Esophagus squamous epithelium (tissue), 5 donors: ENCODE measurements at regions not wholly inside any gene's neighbourhood (a gene's known extent, or its start where the extent isn't known, plus 50 kb on each side); places are given as distances from the start of the nearest gene placed in this dataset.

Source experiments
- DNase-seq: peaks from one replicate; lab custom pipeline; 2025; lab: John Stamatoyannopoulos, UW
- H3K27ac ChIP-seq, 4 donors: fragments of 200-600 bp; sonication (generic); one replicate each; pipeline ENCODE4 v1.5.1; 2016 to 2019; ENCODE audit warnings: mild to moderate bottlenecking in 1 of 4
- H3K27me3 ChIP-seq, 4 donors: fragments of 200-600 bp; sonication (generic); 1 replicate in 3 of 4; 2 replicates in 1 of 4; pipeline versions ENCODE4 v1.5.1 to v1.6.0; 2017 to 2021; ENCODE audit warnings: antibody characterized with exemption in 1 of 4
- H3K36me3 ChIP-seq, 3 donors: fragments of 200-600 bp; sonication (generic); one replicate each; pipeline ENCODE4 v1.5.1; 2016 to 2019
- H3K4me1 ChIP-seq, 3 donors: fragments of 200-600 bp; sonication (generic); one replicate each; pipeline ENCODE4 v1.5.1; 2017 to 2019
- H3K4me3 ChIP-seq, 4 donors: fragments of 200-600 bp; sonication (generic); 1 replicate in 3 of 4; 2 replicates in 1 of 4; pipeline ENCODE4 v1.5.1; 2016 to 2019; ENCODE audit warnings: mild to moderate bottlenecking in 2 of 4, moderate library complexity in 1 of 4
- H3K9me3 ChIP-seq, 3 donors: fragments of 200-600 bp; sonication (generic); one replicate each; pipeline ENCODE4 v1.5.1; 2016 to 2019
- CTCF ChIP-seq, 6 experiments: fragments of 450-650 bp in 4 of 6; fragments of 200-600 bp in 2 of 6; sonication (generic) in 2 of 6; IDR thresholded peaks; one replicate each; pipeline ENCODE4 v1.5.1; 2016 to 2019; ENCODE audit warnings: antibody characterized with exemption in 6 of 6, mild to moderate bottlenecking in 4 of 6, moderate library complexity in 4 of 6
- POLR2A ChIP-seq, 4 donors: fragments of 450-650 bp; IDR thresholded peaks; one replicate each; pipeline ENCODE4 v1.6.1; 2017; ENCODE audit warnings: antibody characterized with exemption in 4 of 4, mild to moderate bottlenecking in 4 of 4, moderate library complexity in 3 of 4
- WGBS, 2 donors: methylation state at CpG; one replicate each; pipeline ENCODE4 v1.1.5; 2018; 5-methylcytosine and 5-hydroxymethylcytosine counted together
- intact Hi-C: fragments of 100-400 bp; cut with DNase I; formaldehyde crosslinking; loops from one replicate; pipeline ENCODE4 v1.15.0; 2022
- donor health status: DM: yes; HTN: yes; CAD: no.

GRCh38 chr5:3221432-3221831, 374.2 kb upstream of the IRX1 start:
- no peak for DNase-seq
- intact Hi-C loops: no loop called here
- 88% methylated on average over 4 to 9 of the region's 9 CpGs for WGBS, 2 donors

GRCh38 chr5:3220638-3221288, 374.9 kb upstream of the IRX1 start:
- no peak for TF ChIP-seq POLR2A (IDR thresholded peaks at IDR 0.05)
- TF ChIP-seq CTCF (IDR thresholded peaks at IDR 0.05): no peak
- intact Hi-C loops: no loop called here
- DNase-seq: no peak
- no peaks in the 10 kb centered on the region for H3K27me3 ChIP-seq
- H3K27ac ChIP-seq: no peak overlapping the region
- no peak overlapping the region for H3K4me3 ChIP-seq
- H3K9me3 ChIP-seq: no peaks in the 10 kb centered on the region
- 83 to 95% methylated on average over 19 of the region's 31 CpGs for WGBS, 2 donors
- H3K4me1 ChIP-seq: no peaks in the 10 kb centered on the region
- no peaks in the 10 kb centered on the region for H3K36me3 ChIP-seq

More at GRCh38 chr5:3221432-3221831, 374.2 kb upstream of the IRX1 start:
- H3K27me3 ChIP-seq: no peaks in the 10 kb centered on the region
- no peak overlapping the region for H3K4me3 ChIP-seq
- H3K9me3 ChIP-seq: no peaks in the 10 kb centered on the region
- H3K4me1 ChIP-seq: no peaks in the 10 kb centered on the region
- no peak overlapping the region for H3K27ac ChIP-seq
- no peak for TF ChIP-seq CTCF (IDR thresholded peaks at IDR 0.05)
- no peak for TF ChIP-seq POLR2A (IDR thresholded peaks at IDR 0.05)
- no peaks in the 10 kb centered on the region for H3K36me3 ChIP-seq

- TF ChIP-seq CTCF (IDR thresholded peaks at IDR 0.05) (no peak), POLR2A (IDR thresholded peaks at IDR 0.05) (no peak)
- Histone ChIP-seq H3K4me3 (no peak overlapping the region), H3K4me1 (no peaks in the 10 kb centered on the region), H3K27me3 (no peaks in the 10 kb centered on the region), H3K36me3 (no peaks in the 10 kb centered on the region), H3K27ac (no peak overlapping the region), H3K9me3 (no peaks in the 10 kb centered on the region)
- 83 to 87% methylated on average over 1 to 7 of the region's 13 CpGs for WGBS, 2 donors
- intact Hi-C loops: no loop called here
- no peak for DNase-seq
Observed at GRCh38 chr5:3220201-3220600, 375.4 kb upstream of the IRX1 start.

- DNase-seq: no peak
- intact Hi-C loops: no loop called here
- Histone ChIP-seq H3K27ac (no peak overlapping the region), H3K4me1 (no peaks in the 10 kb centered on the region), H3K27me3 (no peaks in the 10 kb centered on the region), H3K4me3 (no peak overlapping the region), H3K9me3 (no peaks in the 10 kb centered on the region), H3K36me3 (no peaks in the 10 kb centered on the region)
- 91 to 93% methylated on average over 7 to 8 of the region's 20 CpGs for WGBS, 2 donors
- TF ChIP-seq POLR2A (IDR thresholded peaks at IDR 0.05) (no peak), CTCF (IDR thresholded peaks at IDR 0.05) (no peak)
Observed at GRCh38 chr5:3218916-3219650, 376.5 kb upstream of the IRX1 start.

GRCh38 chr5:3217771-3218495, 377.7 kb upstream of the IRX1 start:
- Histone ChIP-seq H3K4me3 (no peak overlapping the region), H3K36me3 (no peaks in the 10 kb centered on the region), H3K4me1 (no peaks in the 10 kb centered on the region), H3K27me3 (no peaks in the 10 kb centered on the region), H3K27ac (no peak overlapping the region), H3K9me3 (no peaks in the 10 kb centered on the region)
- no peak for TF ChIP-seq POLR2A (IDR thresholded peaks at IDR 0.05)
- no peak for TF ChIP-seq CTCF (IDR thresholded peaks at IDR 0.05)
- WGBS, 2 donors: 72 to 84% methylated on average over 12 to 13 of the region's 22 CpGs
- intact Hi-C loops: no loop called here
- DNase-seq: no peak
